Transverse colon (tissue), 3 donors: ENCODE measurements at regions not wholly inside any gene's neighbourhood (a gene's known extent, or its start where the extent isn't known, plus 50 kb on each side); places are given as distances from the start of the nearest gene placed in this dataset.

ENCODE experiments used
- EP300 ChIP-seq: sonication (generic); formaldehyde crosslinking; IDR thresholded peaks from one replicate; pipeline ENCODE4 v1.6.1; 2017; ENCODE audit warnings: antibody characterized with exemption, low read depth
- POLR2A ChIP-seq: fragments of 450-650 bp; IDR thresholded peaks from one replicate; pipeline ENCODE4 v1.6.1; 2016; ENCODE audit warnings: antibody characterized with exemption, mild to moderate bottlenecking, moderate library complexity
- TF ChIP-seq, protein P1 (sequence below), 5 experiments: fragments of 200-600 bp in 3 of 5; fragments of 450-650 bp in 2 of 5; sonication (generic) in 3 of 5; IDR thresholded peaks; 1 replicate in 2 of 5; 2 replicates in 3 of 5; pipeline ENCODE4 v1.5.1; 2016 to 2017; ENCODE audit warnings: antibody characterized with exemption in 5 of 5, inconsistent platforms in 3 of 5, mild to moderate bottlenecking in 2 of 5, moderate library complexity in 1 of 5

DNA sequence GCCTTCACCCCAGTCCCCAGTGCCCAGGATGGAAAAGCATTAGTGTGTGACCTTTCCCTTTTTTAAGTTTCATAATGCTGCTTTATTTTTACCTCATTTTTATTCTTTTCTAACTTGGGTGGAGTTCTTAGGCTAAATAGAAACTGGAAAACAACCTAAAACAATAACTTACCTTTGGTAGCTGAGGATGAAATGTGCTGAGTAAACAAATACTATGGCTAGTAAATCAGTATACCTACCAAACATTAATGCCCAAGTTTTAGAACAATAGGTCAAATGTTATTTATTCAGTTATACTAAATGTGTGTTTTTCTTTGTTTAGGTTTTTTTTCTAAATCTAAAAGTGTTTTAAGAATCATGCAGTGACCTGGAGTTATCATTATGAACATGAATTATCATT is 226.6 kb upstream of the G2E3 start:
- TF ChIP-seq, protein P1, sequence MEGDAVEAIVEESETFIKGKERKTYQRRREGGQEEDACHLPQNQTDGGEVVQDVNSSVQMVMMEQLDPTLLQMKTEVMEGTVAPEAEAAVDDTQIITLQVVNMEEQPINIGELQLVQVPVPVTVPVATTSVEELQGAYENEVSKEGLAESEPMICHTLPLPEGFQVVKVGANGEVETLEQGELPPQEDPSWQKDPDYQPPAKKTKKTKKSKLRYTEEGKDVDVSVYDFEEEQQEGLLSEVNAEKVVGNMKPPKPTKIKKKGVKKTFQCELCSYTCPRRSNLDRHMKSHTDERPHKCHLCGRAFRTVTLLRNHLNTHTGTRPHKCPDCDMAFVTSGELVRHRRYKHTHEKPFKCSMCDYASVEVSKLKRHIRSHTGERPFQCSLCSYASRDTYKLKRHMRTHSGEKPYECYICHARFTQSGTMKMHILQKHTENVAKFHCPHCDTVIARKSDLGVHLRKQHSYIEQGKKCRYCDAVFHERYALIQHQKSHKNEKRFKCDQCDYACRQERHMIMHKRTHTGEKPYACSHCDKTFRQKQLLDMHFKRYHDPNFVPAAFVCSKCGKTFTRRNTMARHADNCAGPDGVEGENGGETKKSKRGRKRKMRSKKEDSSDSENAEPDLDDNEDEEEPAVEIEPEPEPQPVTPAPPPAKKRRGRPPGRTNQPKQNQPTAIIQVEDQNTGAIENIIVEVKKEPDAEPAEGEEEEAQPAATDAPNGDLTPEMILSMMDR (IDR thresholded peaks at IDR 0.05) = no peak
- TF ChIP-seq EP300 (no peak), POLR2A (no peak)
